ENCODE measurements at regions not wholly inside any gene's neighbourhood (a gene's known extent, or its start where the extent isn't known, plus 50 kb on each side); places are given as distances from the start of the nearest gene placed in this dataset.

DNA sequence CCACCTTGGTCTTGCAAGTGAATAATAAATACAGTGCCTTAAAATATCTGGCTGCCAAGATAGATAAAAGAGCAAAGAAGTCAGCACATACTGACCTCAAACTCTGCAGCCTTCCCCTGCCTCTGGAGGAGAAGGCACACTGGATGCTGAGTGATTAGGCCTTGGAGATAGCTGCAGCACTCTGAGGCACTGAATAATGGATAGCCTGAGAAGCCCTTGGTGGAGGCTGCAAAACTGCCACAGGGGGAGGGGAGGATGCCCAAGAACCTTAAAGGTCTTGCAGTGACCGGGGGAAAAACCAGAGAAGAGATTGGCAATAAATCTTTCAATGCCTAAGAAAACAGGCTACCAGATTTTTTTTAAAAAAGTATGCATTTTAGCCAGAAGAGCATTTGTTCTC lies 167.4 kb upstream of the PRMT6 start:
- no peak for DNase-seq
- Histone ChIP-seq H3K9me3 (ENCODE audit: control insufficient read depth, low read depth, low read length) (no peaks in the 10 kb centered on the region), H3K4me3 (ENCODE audit: low read length) (no peak overlapping the region), H3K36me3 (ENCODE audit: control insufficient read depth, insufficient read depth, low read length) (no peaks in the 10 kb centered on the region), H3K4me1 (ENCODE audit: control insufficient read depth, insufficient read depth, low read length) (no peaks in the 10 kb centered on the region), H3K27ac (ENCODE audit: low read length) (no peak overlapping the region), H3K27me3 (ENCODE audit: control insufficient read depth, insufficient read depth, low read length) (no peaks in the 10 kb centered on the region)
- WGBS (ENCODE audit: insufficient coverage, low lambda C conversion rate) = no CpG with 5 or more reads among the region's 1 CpG

DNA sequence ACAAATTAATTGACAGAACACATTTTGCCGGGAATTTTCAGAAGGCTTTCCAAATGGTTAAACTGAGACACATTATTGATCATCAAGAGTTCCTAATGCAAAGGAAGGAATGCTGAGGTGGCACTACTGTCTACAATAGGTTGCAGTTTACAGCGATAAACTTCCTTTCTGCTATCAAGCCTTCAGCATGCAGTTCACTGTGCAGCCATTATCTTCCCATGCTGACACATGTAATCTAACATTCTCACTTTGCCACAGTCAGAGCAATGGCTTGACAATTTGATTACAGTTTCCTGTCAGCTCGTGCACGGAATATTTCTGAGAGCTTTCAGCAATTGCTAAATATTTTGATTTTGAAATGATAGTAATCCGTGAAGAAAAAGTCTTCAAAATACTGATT lies 166.9 kb upstream of the PRMT6 start:
- no peak overlapping the region for H3K4me3 ChIP-seq (ENCODE audit: low read length)
- no peaks in the 10 kb centered on the region for H3K4me1 ChIP-seq (ENCODE audit: control insufficient read depth, insufficient read depth, low read length)
- 60% methylated on average over 3 of the region's 5 CpGs for WGBS (ENCODE audit: insufficient coverage, low lambda C conversion rate)
- H3K36me3 ChIP-seq (ENCODE audit: control insufficient read depth, insufficient read depth, low read length) = no peaks in the 10 kb centered on the region
- no peak for DNase-seq
- no peaks in the 10 kb centered on the region for H3K27me3 ChIP-seq (ENCODE audit: control insufficient read depth, insufficient read depth, low read length)
- H3K9me3 ChIP-seq (ENCODE audit: control insufficient read depth, low read depth, low read length) = no peaks in the 10 kb centered on the region
- H3K27ac ChIP-seq (ENCODE audit: low read length) = no peak overlapping the region

DNA sequence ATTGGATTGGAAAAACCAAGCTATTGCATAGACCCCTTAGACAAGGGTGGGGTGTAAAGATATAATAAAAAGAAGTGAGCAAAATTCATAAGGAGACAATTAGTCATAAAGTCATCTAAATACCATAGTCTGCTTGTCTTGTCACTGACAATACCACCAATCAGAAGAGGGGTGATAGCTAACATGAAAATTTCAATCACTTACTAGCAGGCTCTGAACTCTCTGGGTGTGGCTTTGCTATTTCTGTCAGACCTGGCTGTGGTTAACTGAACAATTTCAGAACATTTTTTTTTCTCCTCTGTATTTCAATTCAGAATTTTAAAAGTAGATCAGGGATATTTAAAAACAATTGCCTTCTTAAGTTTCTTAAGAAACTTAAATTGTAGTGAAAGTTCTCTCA lies 158.5 kb upstream of the PRMT6 start:
- Histone ChIP-seq H3K27me3 (ENCODE audit: control insufficient read depth, insufficient read depth, low read length) (no peaks in the 10 kb centered on the region), H3K36me3 (ENCODE audit: control insufficient read depth, insufficient read depth, low read length) (no peaks in the 10 kb centered on the region), H3K27ac (ENCODE audit: low read length) (no peak overlapping the region), H3K4me1 (ENCODE audit: control insufficient read depth, insufficient read depth, low read length) (no peaks in the 10 kb centered on the region), H3K9me3 (ENCODE audit: control insufficient read depth, low read depth, low read length) (no peaks in the 10 kb centered on the region), H3K4me3 (ENCODE audit: low read length) (no peak overlapping the region)
- no peak for DNase-seq

DNA sequence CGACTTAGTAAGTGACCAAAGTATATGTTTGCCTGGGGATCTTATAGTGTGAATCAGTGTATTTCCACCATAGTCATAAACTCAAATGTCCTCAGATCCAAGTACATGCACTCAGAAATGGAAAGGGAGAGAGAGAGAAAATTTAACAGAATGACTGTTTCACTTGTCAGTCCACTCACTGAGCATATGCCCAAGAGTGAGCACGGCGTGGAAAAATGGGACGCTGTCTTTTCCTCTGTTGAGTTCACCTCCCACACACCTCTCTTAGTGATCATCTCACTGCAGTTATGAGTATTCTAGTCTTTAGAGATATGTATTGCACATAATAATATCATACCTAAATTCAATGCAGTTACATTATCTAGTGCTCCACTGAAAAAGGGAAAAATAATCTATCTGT lies 156.8 kb upstream of the PRMT6 start:
- no CpG with 5 or more reads among the region's 4 CpGs for WGBS (ENCODE audit: insufficient coverage, low lambda C conversion rate)
- no peak overlapping the region for H3K4me3 ChIP-seq (ENCODE audit: low read length)

DNA sequence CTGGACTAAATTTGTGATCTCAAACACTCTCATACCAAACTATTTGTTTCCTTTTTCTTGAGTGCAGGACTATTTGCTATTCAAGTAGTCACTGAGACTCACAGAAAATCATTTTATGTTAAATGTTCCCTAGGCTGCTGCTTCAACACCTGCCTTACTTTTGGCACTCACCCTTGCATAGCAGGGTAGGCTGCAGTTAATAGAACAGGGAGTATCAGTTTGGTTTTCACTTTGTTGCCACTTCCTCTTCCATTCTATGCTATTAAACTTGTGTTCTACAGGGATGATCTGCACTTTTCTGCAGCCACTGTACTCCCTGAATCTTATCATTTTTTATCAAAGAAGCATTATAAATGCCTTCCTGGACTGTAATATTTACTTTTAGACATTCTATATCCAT lies 148.7 kb upstream of the PRMT6 start:
- H3K9me3 ChIP-seq (ENCODE audit: control insufficient read depth, low read depth, low read length) = no peaks in the 10 kb centered on the region
- DNase-seq = no peak
- no peak overlapping the region for H3K4me3 ChIP-seq (ENCODE audit: low read length)
- H3K27me3 ChIP-seq (ENCODE audit: control insufficient read depth, insufficient read depth, low read length) = no peaks in the 10 kb centered on the region
- no peaks in the 10 kb centered on the region for H3K4me1 ChIP-seq (ENCODE audit: control insufficient read depth, insufficient read depth, low read length)
- H3K36me3 ChIP-seq (ENCODE audit: control insufficient read depth, insufficient read depth, low read length) = no peaks in the 10 kb centered on the region
- H3K27ac ChIP-seq (ENCODE audit: low read length) = no peak overlapping the region

More for the DNA sequence above, 156.8 kb upstream of the PRMT6 start:
- Histone ChIP-seq H3K27me3 (ENCODE audit: control insufficient read depth, insufficient read depth, low read length) (no peaks in the 10 kb centered on the region), H3K27ac (ENCODE audit: low read length) (no peak overlapping the region), H3K36me3 (ENCODE audit: control insufficient read depth, insufficient read depth, low read length) (no peaks in the 10 kb centered on the region), H3K4me1 (ENCODE audit: control insufficient read depth, insufficient read depth, low read length) (no peaks in the 10 kb centered on the region), H3K9me3 (ENCODE audit: control insufficient read depth, low read depth, low read length) (no peaks in the 10 kb centered on the region)
- no peak for DNase-seq

DNA sequence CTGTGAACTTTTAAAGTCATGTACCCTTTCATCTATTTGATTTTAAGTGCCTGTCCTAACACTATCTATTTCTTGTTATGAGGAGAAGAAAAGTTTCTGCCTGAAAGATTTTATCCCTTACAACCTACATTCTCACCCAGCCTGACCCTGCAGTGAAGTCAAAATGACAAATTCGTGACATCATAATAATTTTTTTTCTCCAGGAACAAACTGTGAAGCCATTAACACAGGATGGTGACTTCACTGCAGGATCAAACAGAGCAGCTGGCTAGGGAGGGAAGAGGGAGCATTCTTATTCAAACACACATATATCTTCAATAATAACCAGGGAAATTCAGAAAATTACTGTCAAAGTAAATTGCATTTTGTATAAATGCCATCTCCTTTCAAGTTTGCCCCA lies 147.8 kb upstream of the PRMT6 start:
- Histone ChIP-seq H3K27ac (ENCODE audit: low read length) (no peak overlapping the region), H3K36me3 (ENCODE audit: control insufficient read depth, insufficient read depth, low read length) (no peaks in the 10 kb centered on the region), H3K4me3 (ENCODE audit: low read length) (no peak overlapping the region), H3K4me1 (ENCODE audit: control insufficient read depth, insufficient read depth, low read length) (no peaks in the 10 kb centered on the region), H3K27me3 (ENCODE audit: control insufficient read depth, insufficient read depth, low read length) (no peaks in the 10 kb centered on the region), H3K9me3 (ENCODE audit: control insufficient read depth, low read depth, low read length) (no peaks in the 10 kb centered on the region)
- DNase-seq = no peak
- no CpG with 5 or more reads among the region's 1 CpG for WGBS (ENCODE audit: insufficient coverage, low lambda C conversion rate)

DNA sequence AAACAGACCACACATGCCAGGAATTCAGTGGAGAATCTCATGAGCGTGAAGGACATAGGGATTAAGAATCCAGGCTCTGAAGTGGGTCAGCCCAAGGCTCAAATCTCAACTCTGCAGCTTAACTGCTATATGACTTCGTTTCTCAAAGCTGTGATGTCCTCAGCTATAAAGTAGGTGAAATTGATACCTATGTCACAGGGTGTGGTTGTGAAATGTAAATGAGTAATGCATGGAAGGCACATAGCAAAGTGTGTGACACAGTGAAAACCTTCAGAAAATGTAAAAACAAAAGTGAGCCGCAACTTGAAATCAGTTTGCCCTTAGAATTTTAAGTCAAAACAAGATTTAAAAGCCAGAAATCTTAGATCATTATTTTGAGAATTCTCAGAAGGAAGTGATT lies 145.7 kb upstream of the PRMT6 start:
- H3K9me3 ChIP-seq (ENCODE audit: control insufficient read depth, low read depth, low read length) = no peaks in the 10 kb centered on the region
- no peaks in the 10 kb centered on the region for H3K4me1 ChIP-seq (ENCODE audit: control insufficient read depth, insufficient read depth, low read length)
- no peak overlapping the region for H3K4me3 ChIP-seq (ENCODE audit: low read length)
- no peaks in the 10 kb centered on the region for H3K27me3 ChIP-seq (ENCODE audit: control insufficient read depth, insufficient read depth, low read length)
- 73% methylated on average over 2 of the region's 3 CpGs for WGBS (ENCODE audit: insufficient coverage, low lambda C conversion rate)
- no peak overlapping the region for H3K27ac ChIP-seq (ENCODE audit: low read length)
- no peak for DNase-seq
- H3K36me3 ChIP-seq (ENCODE audit: control insufficient read depth, insufficient read depth, low read length) = no peaks in the 10 kb centered on the region

DNA sequence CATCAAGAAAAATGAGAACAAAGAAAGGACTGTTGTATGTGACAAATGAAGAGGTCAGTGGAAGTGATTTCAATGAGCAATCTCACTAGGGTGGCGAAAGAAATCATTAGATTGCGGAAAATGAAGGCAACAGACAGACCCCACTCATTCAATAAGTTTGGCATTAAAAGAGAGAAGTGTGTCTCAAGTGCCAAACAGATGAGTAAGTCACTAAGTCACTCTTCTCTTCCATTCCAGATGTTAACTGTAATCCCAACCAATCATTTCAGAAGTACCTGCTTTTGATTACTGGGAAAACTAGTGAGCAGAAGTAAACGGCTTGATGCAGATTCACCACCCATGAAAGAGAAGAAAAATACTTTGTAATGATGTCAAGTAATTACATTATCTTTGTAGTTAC lies 144.3 kb upstream of the PRMT6 start:
- H3K9me3 ChIP-seq (ENCODE audit: control insufficient read depth, low read depth, low read length) = no peaks in the 10 kb centered on the region
- WGBS (ENCODE audit: insufficient coverage, low lambda C conversion rate) = 90% methylated on average over 3 of the region's 3 CpGs
- no peak overlapping the region for H3K4me3 ChIP-seq (ENCODE audit: low read length)
- no peak for DNase-seq
- H3K27ac ChIP-seq (ENCODE audit: low read length) = no peak overlapping the region
- H3K4me1 ChIP-seq (ENCODE audit: control insufficient read depth, insufficient read depth, low read length) = no peaks in the 10 kb centered on the region
- no peaks in the 10 kb centered on the region for H3K27me3 ChIP-seq (ENCODE audit: control insufficient read depth, insufficient read depth, low read length)
- H3K36me3 ChIP-seq (ENCODE audit: control insufficient read depth, insufficient read depth, low read length) = no peaks in the 10 kb centered on the region

DNA sequence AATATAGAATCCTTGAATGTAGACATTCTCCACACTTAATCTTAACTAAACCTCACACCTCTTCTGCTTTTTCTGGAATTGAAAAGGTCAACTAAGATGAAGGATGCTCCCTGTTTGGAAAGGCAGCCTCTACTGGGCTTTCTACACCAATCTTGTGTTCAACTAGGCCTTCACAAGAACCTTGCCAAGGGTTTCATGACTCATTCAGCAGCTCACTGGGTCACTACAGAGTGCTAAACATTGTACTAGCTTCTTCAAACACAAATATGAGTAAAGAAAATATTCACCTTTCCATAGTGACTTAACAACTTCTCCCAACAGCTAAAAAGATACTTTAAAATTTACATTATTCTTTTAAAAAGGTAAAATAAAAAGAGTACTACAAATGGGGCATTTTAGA lies 135.3 kb upstream of the PRMT6 start:
- DNase-seq = no peak
- Histone ChIP-seq H3K27me3 (ENCODE audit: control insufficient read depth, insufficient read depth, low read length) (no peaks in the 10 kb centered on the region), H3K4me3 (ENCODE audit: low read length) (no peak overlapping the region), H3K4me1 (ENCODE audit: control insufficient read depth, insufficient read depth, low read length) (no peaks in the 10 kb centered on the region), H3K36me3 (ENCODE audit: control insufficient read depth, insufficient read depth, low read length) (no peaks in the 10 kb centered on the region), H3K9me3 (ENCODE audit: control insufficient read depth, low read depth, low read length) (no peaks in the 10 kb centered on the region), H3K27ac (ENCODE audit: low read length) (no peak overlapping the region)

DNA sequence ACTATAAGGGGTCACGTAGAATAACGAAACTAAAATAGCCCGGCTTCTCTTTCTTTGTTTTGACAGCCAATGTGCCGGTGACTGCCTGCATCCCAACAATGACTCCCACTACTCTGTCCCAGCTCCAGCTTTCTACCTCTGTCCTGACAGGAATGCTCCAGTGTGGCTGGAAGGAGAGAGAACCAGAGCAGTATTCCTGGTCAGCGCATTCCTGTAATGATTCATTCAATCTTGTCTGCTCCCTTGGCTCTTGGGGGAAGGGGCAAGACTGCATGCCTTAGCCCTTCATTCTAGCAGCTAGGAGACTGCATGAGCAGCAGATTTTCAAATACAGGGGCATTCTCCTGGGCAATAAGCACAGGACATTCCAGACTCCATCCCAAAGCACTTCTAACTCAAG lies 132.1 kb upstream of the PRMT6 start:
- WGBS (ENCODE audit: insufficient coverage, low lambda C conversion rate) = no CpG with 5 or more reads among the region's 5 CpGs
- no peak for DNase-seq

DNA sequence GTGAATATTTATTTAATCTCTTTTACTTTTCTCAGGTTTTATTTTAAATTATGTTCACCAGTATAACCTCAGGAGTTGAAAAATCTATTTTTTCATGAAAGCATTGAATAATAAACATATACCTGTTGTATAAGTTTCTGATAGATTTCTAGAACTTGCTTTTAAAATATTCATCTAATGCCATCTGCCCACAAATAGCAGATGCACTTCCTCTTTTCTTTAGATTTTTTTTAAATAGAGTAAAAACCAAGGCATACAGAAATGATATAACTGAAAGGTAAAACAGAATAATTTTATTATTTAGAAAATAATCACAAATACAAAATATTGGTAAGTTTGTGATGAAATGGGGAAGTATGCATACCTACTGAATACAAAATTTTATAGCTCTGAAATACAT lies 130.7 kb upstream of the PRMT6 start:
- Histone ChIP-seq H3K36me3 (ENCODE audit: control insufficient read depth, insufficient read depth, low read length) (no peaks in the 10 kb centered on the region), H3K9me3 (ENCODE audit: control insufficient read depth, low read depth, low read length) (no peaks in the 10 kb centered on the region)
- DNase-seq = no peak

More for the DNA sequence above, 132.1 kb upstream of the PRMT6 start:
- no peaks in the 10 kb centered on the region for H3K27me3 ChIP-seq (ENCODE audit: control insufficient read depth, insufficient read depth, low read length)
- no peak overlapping the region for H3K27ac ChIP-seq (ENCODE audit: low read length)
- H3K4me1 ChIP-seq (ENCODE audit: control insufficient read depth, insufficient read depth, low read length) = no peaks in the 10 kb centered on the region
- H3K36me3 ChIP-seq (ENCODE audit: control insufficient read depth, insufficient read depth, low read length) = no peaks in the 10 kb centered on the region
- H3K4me3 ChIP-seq (ENCODE audit: low read length) = no peak overlapping the region
- H3K9me3 ChIP-seq (ENCODE audit: control insufficient read depth, low read depth, low read length) = no peaks in the 10 kb centered on the region

More for the DNA sequence above, 130.7 kb upstream of the PRMT6 start:
- no peak overlapping the region for H3K27ac ChIP-seq (ENCODE audit: low read length)
- H3K4me3 ChIP-seq (ENCODE audit: low read length) = no peak overlapping the region
- no peaks in the 10 kb centered on the region for H3K4me1 ChIP-seq (ENCODE audit: control insufficient read depth, insufficient read depth, low read length)
- H3K27me3 ChIP-seq (ENCODE audit: control insufficient read depth, insufficient read depth, low read length) = no peaks in the 10 kb centered on the region

All from large intestine (tissue), 3 donors.